ENCODE measurements at regions not wholly inside any gene's neighbourhood (a gene's known extent, or its start where the extent isn't known, plus 50 kb on each side); places are given as distances from the start of the nearest gene placed in this dataset.

GRCh38 chr3:164231718-164232117, 846.6 kb downstream of the SI start:
- TF ChIP-seq CTCF (IDR thresholded peaks at IDR 0.05): no peak
- no peak for TF ChIP-seq POLR2A (IDR thresholded peaks at IDR 0.05)
